HG03097 (cell line): ENCODE measurements at regions not wholly inside any gene's neighbourhood (a gene's known extent, or its start where the extent isn't known, plus 50 kb on each side); places are given as distances from the start of the nearest gene placed in this dataset.
"Not testable (repeated sequence)": the region's sequence is repeated elsewhere in the genome, so short reads cannot be mapped to it uniquely, and the experiment has no call there.

Experiments
- ATAC-seq: cut with Tn5 transposase; IDR thresholded peaks from one replicate; pipeline ENCODE4 v1.9.1; 2021; ENCODE audit not compliant: unreplicated experiment, low FRiP score

GRCh38 chr10:55786461-55787050 lies 574.5 kb downstream of the ZWINT start:
- ATAC-seq, result no peak

GRCh38 chr10:55782181-55782580 lies 578.9 kb downstream of the ZWINT start:
- ATAC-seq, result no peak

GRCh38 chr10:55766212-55766611 lies 594.8 kb downstream of the ZWINT start:
- ATAC-seq, result no peak

GRCh38 chr10:55750458-55750857 lies 610.6 kb downstream of the ZWINT start:
- no peak for ATAC-seq

- no peak for ATAC-seq
These were observed 613.8 kb downstream of the ZWINT start for GRCh38 chr10:55747244-55747643.

GRCh38 chr10:55746002-55746401 lies 615.1 kb downstream of the ZWINT start:
- ATAC-seq, result no peak

- ATAC-seq, result no peak
These were observed 618.6 kb downstream of the ZWINT start for GRCh38 chr10:55742487-55742886.

- ATAC-seq, result not testable (repeated sequence)
These were observed 620.3 kb downstream of the ZWINT start for GRCh38 chr10:55740767-55741166.

- no peak for ATAC-seq
These were observed 620.9 kb downstream of the ZWINT start for GRCh38 chr10:55740110-55740509.

- ATAC-seq, result no peak
These were observed 626.9 kb downstream of the ZWINT start for GRCh38 chr10:55734112-55734511.

- no peak for ATAC-seq
These were observed 656.1 kb downstream of the ZWINT start for GRCh38 chr10:55704950-55705349.

GRCh38 chr10:55668326-55668922 lies 692.6 kb downstream of the ZWINT start:
- no peak for ATAC-seq

GRCh38 chr10:55653531-55653930 lies 707.5 kb downstream of the ZWINT start:
- no peak for ATAC-seq

GRCh38 chr10:55641601-55642000 lies 719.5 kb downstream of the ZWINT start:
- no peak for ATAC-seq

GRCh38 chr10:55631071-55631654 lies 729.9 kb downstream of the ZWINT start:
- peak; percentile 86 for ATAC-seq

GRCh38 chr10:55630491-55631056 lies 730.5 kb downstream of the ZWINT start:
- ATAC-seq, result no peak

- ATAC-seq, result no peak
These were observed 731.1 kb downstream of the ZWINT start for GRCh38 chr10:55629793-55630490.

GRCh38 chr10:55628260-55628701 lies 732.8 kb downstream of the ZWINT start:
- no peak for ATAC-seq

GRCh38 chr10:55627501-55628051 lies 733.5 kb downstream of the ZWINT start:
- no peak for ATAC-seq

GRCh38 chr10:55601690-55602478 lies 759.2 kb downstream of the ZWINT start:
- ATAC-seq, result not testable (repeated sequence)
